ENCODE measurements at regions not wholly inside any gene's neighbourhood (a gene's known extent, or its start where the extent isn't known, plus 50 kb on each side); places are given as distances from the start of the nearest gene placed in this dataset.

- CTCF ChIA-PET = interaction anchor here (1.9 to 2.9 kb wide), 5 partner anchors 210 to 634 kb away, joined by 6 to 14 read pairs (median 9); no protein-coding TSS in a partner anchor
- DNase-seq (ENCODE audit: low read depth, low spot score) (no peak), ATAC-seq (peak; percentile 87), FAIRE-seq (no peak)
- no TSS peak for BruUV-seq (replicated peaks)
- Histone ChIP-seq H3K27ac (ENCODE audit: control insufficient read depth, insufficient read depth) (no peak overlapping the region; the same call in 1 of the 2 replicates), H3K4me3 (no peak overlapping the region), H3K27me3 (replicated peaks in 1 of 2; ENCODE audit: control insufficient read depth in 2 of 2, insufficient read depth in 2 of 2, low read length in 1 of 2) (no peaks in the 10 kb centered on the region), H3K4me2 (ENCODE audit: control insufficient read depth, insufficient read depth) (peak overlapping the region; percentile 62), H3K79me2 (ENCODE audit: control insufficient read depth, insufficient read depth, low read length) (no peaks in the 10 kb centered on the region), H3K36me3 (ENCODE audit: control insufficient read depth in 2 of 2, insufficient read depth in 2 of 2, low read length in 1 of 2) (no peaks in the 10 kb centered on the region), H4K20me1 (ENCODE audit: control insufficient read depth, insufficient read depth) (no peaks in the 10 kb centered on the region), H3K9ac (ENCODE audit: control insufficient read depth, insufficient read depth, low read length) (no peak overlapping the region), H2AFZ (ENCODE audit: control insufficient read depth, low read depth, low read length) (peak overlapping the region; percentile 35), H3K9me3 (replicated peaks; ENCODE audit: control insufficient read depth, insufficient read depth, low read length) (no peaks in the 10 kb centered on the region), H3K4me1 (ENCODE audit: control insufficient read depth, insufficient read depth, low read length) (peaks cover 4% of the 10 kb centered on the region; the same call in 1 of the 2 replicates)
- SMC1A ChIA-PET (ENCODE audit: uncharacterized antibody, unreplicated experiment) = interaction anchor here (1.0 to 1.4 kb wide), 4 partner anchors 132 to 240 kb away, joined by 3 to 4 read pairs (median 3); no protein-coding TSS in a partner anchor
- POLR2A ChIA-PET = no interaction called here
- intact Hi-C loops (cut with micrococcal nuclease; ENCODE audit: unreplicated experiment) (loop anchor here (2.0 kb wide), 1 partner anchor 244 kb away; no protein-coding TSS in a partner anchor), in situ Hi-C loops (cut with MboI) (no loop called here)
- RAD21 ChIA-PET (ENCODE audit: unreplicated experiment) = interaction anchor here (1.8 kb wide), 1 partner anchor 252 kb away, joined by 4 read pairs; no protein-coding TSS in a partner anchor
- WGBS (ENCODE audit: insufficient coverage, insufficient replicate concordance, low lambda C conversion rate, missing lambda C conversion rate) = 23% methylated on average over 2 of the region's 2 CpGs
- no peak for TF ChIP-seq CBFB (IDR thresholded peaks at IDR 0.05; ENCODE audit: low read depth)
- TF ChIP-seq EED (IDR thresholded peaks at IDR 0.05; ENCODE audit: low read depth) = 0 out of 2 replicates have a peak, but pooled peaks have one; percentile 19
Measured at GRCh38 chr4:89658701-89659024, 178.3 kb downstream of the SNCA start.

GRCh38 chr4:89657931-89658700 is 178.8 kb downstream of the SNCA start:
- ChIA-PET SMC1A (ENCODE audit: uncharacterized antibody, unreplicated experiment) (interaction anchor here (0.7 to 1.9 kb wide), 10 partner anchors 11 to 248 kb away, joined by 3 to 7 read pairs (median 4); no protein-coding TSS in a partner anchor), POLR2A (no interaction called here), RAD21 (ENCODE audit: unreplicated experiment) (interaction anchor here (0.8 to 1.8 kb wide), 3 partner anchors 235 to 252 kb away, joined by 3 to 4 read pairs (median 4); no protein-coding TSS in a partner anchor), CTCF (interaction anchor here (0.7 to 2.9 kb wide), 17 partner anchors 9 to 635 kb away, joined by 3 to 14 read pairs (median 4); no protein-coding TSS in a partner anchor)
- H3K27me3 ChIP-seq (replicated peaks in 1 of 2; ENCODE audit: control insufficient read depth in 2 of 2, insufficient read depth in 2 of 2, low read length in 1 of 2) = no peaks in the 10 kb centered on the region
- H2AFZ ChIP-seq (ENCODE audit: control insufficient read depth, low read depth, low read length) = peak overlapping the region; percentile 35; the same call in 1 of the 2 replicates
- no peak overlapping the region for H3K9ac ChIP-seq (ENCODE audit: control insufficient read depth, insufficient read depth, low read length)
- no TSS peak for BruUV-seq (replicated peaks)
- no peaks in the 10 kb centered on the region for H3K79me2 ChIP-seq (ENCODE audit: control insufficient read depth, insufficient read depth, low read length)
- no peak for DNase-seq (ENCODE audit: low read depth, low spot score)
- no peak overlapping the region for H3K4me3 ChIP-seq
- intact Hi-C loops (cut with micrococcal nuclease; ENCODE audit: unreplicated experiment) (loop anchor here (2.0 kb wide), 1 partner anchor 245 kb away; no protein-coding TSS in a partner anchor), in situ Hi-C loops (cut with MboI) (no loop called here)
- peak; percentile 78 for FAIRE-seq
- H3K4me2 ChIP-seq (ENCODE audit: control insufficient read depth, insufficient read depth) = peak overlapping the region; percentile 62
- H3K36me3 ChIP-seq (ENCODE audit: control insufficient read depth in 2 of 2, insufficient read depth in 2 of 2, low read length in 1 of 2) = no peaks in the 10 kb centered on the region
- ATAC-seq = peak; percentile 78
- H3K9me3 ChIP-seq (replicated peaks; ENCODE audit: control insufficient read depth, insufficient read depth, low read length) = no peaks in the 10 kb centered on the region
- H4K20me1 ChIP-seq (ENCODE audit: control insufficient read depth, insufficient read depth) = no peaks in the 10 kb centered on the region
- H3K4me1 ChIP-seq (ENCODE audit: control insufficient read depth, insufficient read depth, low read length) = peaks cover 4% of the 10 kb centered on the region; the same call in 1 of the 2 replicates
- 18% methylated on average over 3 of the region's 3 CpGs for WGBS (ENCODE audit: insufficient coverage, insufficient replicate concordance, low lambda C conversion rate, missing lambda C conversion rate)
- H3K27ac ChIP-seq (ENCODE audit: control insufficient read depth, insufficient read depth) = no peak overlapping the region; the same call in 1 of the 2 replicates
- TF ChIP-seq CTCF (IDR thresholded peaks at IDR 0.05 in 2 of 3, conservative IDR thresholded peaks at IDR 0.05 in 1 of 3; ENCODE audit: control insufficient read depth in 2 of 3, extremely low read depth in 1 of 3, insufficient read depth in 1 of 3, low read depth in 3 of 3, low read length in 3 of 3) (peak; percentile 14 to 40 (median 38); a peak in 5 of 6 replicates), IKZF2 (IDR thresholded peaks at IDR 0.05) (peak in 1 of 2 experiments; percentile 21; a peak in 2 of 4 replicates), IKZF1 (conservative IDR thresholded peaks at IDR 0.05) (0 out of 2 replicates have a peak, but pooled peaks have one; percentile 25), USF2 (IDR thresholded peaks at IDR 0.05; ENCODE audit: borderline replicate concordance, low read depth, low read length) (no peak), SMC3 (IDR thresholded peaks at IDR 0.05; ENCODE audit: borderline replicate concordance, low read length) (peak; percentile 35; the same call in 1 of the 2 replicates), MEF2A (IDR thresholded peaks at IDR 0.05; ENCODE audit: insufficient read depth, low read depth, low read length) (0 out of 2 replicates have a peak, but pooled peaks have one; percentile 41), RB1 (IDR thresholded peaks at IDR 0.05; ENCODE audit: borderline replicate concordance) (no peak), RAD21 (IDR thresholded peaks at IDR 0.05; ENCODE audit: insufficient read depth, low read depth, low read length) (peak; percentile 36; the same call in 1 of the 2 replicates), ETV6 (conservative IDR thresholded peaks at IDR 0.05 in 1 of 2, IDR thresholded peaks at IDR 0.05 in 1 of 2; ENCODE audit: borderline replicate concordance in 1 of 2, low read depth in 1 of 2) (peak in 1 of 2 experiments; percentile 27; a peak in 1 of 4 replicates), CREM (IDR thresholded peaks at IDR 0.05; ENCODE audit: low read depth) (no peak)
